ENCODE measurements at regions not wholly inside any gene's neighbourhood (a gene's known extent, or its start where the extent isn't known, plus 50 kb on each side); places are given as distances from the start of the nearest gene placed in this dataset.

GRCh38 chr13:53703371-53704080 lies 674.9 kb downstream of the OLFM4 start:
- TF ChIP-seq CTCF (conservative IDR thresholded peaks at IDR 0.05), result no peak
- no peak for TF ChIP-seq ZFX (IDR thresholded peaks at IDR 0.05)
